GM21529 (cell line): ENCODE measurements at regions not wholly inside any gene's neighbourhood (a gene's known extent, or its start where the extent isn't known, plus 50 kb on each side); places are given as distances from the start of the nearest gene placed in this dataset.
"Not testable (repeated sequence)": the region's sequence is repeated elsewhere in the genome, so short reads cannot be mapped to it uniquely, and the experiment has no call there.

Experiments used
- ATAC-seq: cut with Tn5 transposase; IDR thresholded peaks from one replicate; pipeline ENCODE4 v1.9.1; 2021; ENCODE audit not compliant: unreplicated experiment

GRCh38 chr12:42030588-42030987, 114.1 kb downstream of the GXYLT1 start:
- ATAC-seq: no peak

- ATAC-seq: no peak
These were observed 117.1 kb downstream of the GXYLT1 start for GRCh38 chr12:42027546-42027945.

- no peak for ATAC-seq
These were observed 120.2 kb downstream of the GXYLT1 start for GRCh38 chr12:42024495-42024830.

- ATAC-seq: peak; percentile 94
These were observed 120.8 kb downstream of the GXYLT1 start for GRCh38 chr12:42023733-42024494.

- not testable (repeated sequence) for ATAC-seq
These were observed 122.7 kb downstream of the GXYLT1 start for GRCh38 chr12:42021937-42022336.

- ATAC-seq: no peak
These were observed 123.2 kb downstream of the GXYLT1 start for GRCh38 chr12:42021469-42021868.

- ATAC-seq: no peak
These were observed 124.4 kb downstream of the GXYLT1 start for GRCh38 chr12:42020226-42020625.

- ATAC-seq: no peak
These were observed 124.9 kb downstream of the GXYLT1 start for GRCh38 chr12:42019746-42020145.

GRCh38 chr12:42017051-42017450, 127.6 kb downstream of the GXYLT1 start:
- no peak for ATAC-seq

- ATAC-seq: no peak
These were observed 129.6 kb downstream of the GXYLT1 start for GRCh38 chr12:42015051-42015461.

- ATAC-seq: not testable (repeated sequence)
These were observed 132.2 kb downstream of the GXYLT1 start for GRCh38 chr12:42012501-42012900.

- no peak for ATAC-seq
These were observed 134.0 kb downstream of the GXYLT1 start for GRCh38 chr12:42010715-42011114.

- ATAC-seq: no peak
These were observed 134.4 kb downstream of the GXYLT1 start for GRCh38 chr12:42010257-42010656.

- no peak for ATAC-seq
These were observed 135.7 kb downstream of the GXYLT1 start for GRCh38 chr12:42008996-42009395.

GRCh38 chr12:42003031-42003430, 141.6 kb downstream of the GXYLT1 start:
- no peak for ATAC-seq

GRCh38 chr12:42002563-42002962, 142.1 kb downstream of the GXYLT1 start:
- ATAC-seq: no peak

- ATAC-seq: no peak
These were observed 146.2 kb downstream of the GXYLT1 start for GRCh38 chr12:41998436-41998835.

GRCh38 chr12:41993283-41993682, 151.4 kb downstream of the GXYLT1 start:
- ATAC-seq: no peak

GRCh38 chr12:41992692-41993215, 151.9 kb downstream of the GXYLT1 start:
- no peak for ATAC-seq

GRCh38 chr12:41992022-41992421, 152.7 kb downstream of the GXYLT1 start:
- ATAC-seq: no peak

GRCh38 chr12:41988715-41989114, 156.0 kb downstream of the GXYLT1 start:
- no peak for ATAC-seq

- ATAC-seq: not testable (repeated sequence)
These were observed 158.2 kb downstream of the GXYLT1 start for GRCh38 chr12:41986513-41986912.

GRCh38 chr12:41983856-41984255, 160.8 kb downstream of the GXYLT1 start:
- ATAC-seq: no peak
